PC-3 (cell line): ENCODE measurements at regions not wholly inside any gene's neighbourhood (a gene's known extent, or its start where the extent isn't known, plus 50 kb on each side); places are given as distances from the start of the nearest gene placed in this dataset.

Experiments used
- CTCF ChIP-seq: fragments of 300-600 bp; sonication (generic); conservative IDR thresholded peaks from 2 replicates; pipeline ENCODE4 v1.5.1; 2017; ENCODE audit warnings: antibody characterized with exemption, low read depth, mild to moderate bottlenecking, low read length
- EZH2 ChIP-seq: fragments of 300-600 bp; sonication (generic); IDR thresholded peaks from one replicate; pipeline ENCODE4 v1.6.1; 2017; ENCODE audit warnings: antibody characterized with exemption, mild to moderate bottlenecking, low read length; ENCODE audit not compliant: unreplicated experiment
- EZH2phosphoT487 ChIP-seq: fragments of 300-600 bp; sonication (generic); IDR thresholded peaks from 2 replicates; pipeline ENCODE4 v1.6.1; 2018; ENCODE audit warnings: mild to moderate bottlenecking, antibody characterized with exemption, low read length, borderline replicate concordance

DNA sequence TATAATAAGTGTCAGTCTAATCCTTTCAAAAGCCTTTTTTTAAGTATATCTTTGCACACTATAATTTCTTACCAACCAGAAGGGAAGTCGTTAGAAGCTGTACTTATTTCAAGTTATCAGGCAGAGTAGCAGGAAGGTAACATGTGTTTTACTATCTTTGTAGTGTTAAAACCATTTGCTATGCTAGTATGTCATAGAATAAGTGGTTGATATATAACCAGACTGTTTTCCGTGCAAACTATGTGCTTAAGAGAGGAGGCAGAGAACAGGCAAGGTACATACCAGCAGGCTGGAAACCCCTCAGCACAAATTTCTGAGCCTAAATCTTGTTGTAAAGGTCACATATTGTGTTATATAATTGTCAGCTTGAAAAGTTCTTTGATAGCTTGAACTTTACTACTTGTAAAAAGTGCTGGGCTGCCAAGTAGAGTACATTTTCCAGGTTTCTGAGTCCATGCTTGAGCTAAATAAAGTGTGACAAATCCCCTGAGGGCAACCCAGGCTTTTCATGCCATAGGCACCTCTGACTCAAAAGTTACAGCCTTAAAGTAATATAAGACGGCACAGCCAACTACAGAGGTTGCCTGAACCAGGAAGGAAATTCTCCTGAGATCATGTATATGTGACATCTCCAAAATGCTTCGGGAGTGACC, 1297.4 kb downstream of the PCDH9 start:
- TF ChIP-seq EZH2phosphoT487 (no peak), EZH2 (no peak), CTCF (no peak)
